Upper lobe of left lung (tissue), 6 donors: ENCODE measurements at regions not wholly inside any gene's neighbourhood (a gene's known extent, or its start where the extent isn't known, plus 50 kb on each side); places are given as distances from the start of the nearest gene placed in this dataset.
"Not testable (repeated sequence)": the region's sequence is repeated elsewhere in the genome, so short reads cannot be mapped to it uniquely, and the experiment has no call there.

ENCODE experiments used
- ATAC-seq, 2 donors: fragments of 200-7000 bp; cut with Tn5 transposase; one replicate each; pipeline ENCODE4 v1.9.1; 2022; ENCODE audit warnings: mild to moderate bottlenecking in 2 of 2, moderate library complexity in 2 of 2; ENCODE audit not compliant: low FRiP score in 2 of 2
- DNase-seq, 2 donors: peaks; one replicate each; pipeline ENCODE4 v3.0.0-alpha.2; 2019 to 2020
- H3K27ac ChIP-seq, 4 donors: fragments of 200-600 bp; sonication (generic); one replicate each; pipeline ENCODE4 v1.5.1; 2016 to 2019
- H3K27me3 ChIP-seq, 4 donors: fragments of 200-600 bp; sonication (generic); one replicate each; pipeline ENCODE4 v1.5.1; 2017 to 2019
- H3K36me3 ChIP-seq, 4 donors: fragments of 200-600 bp; sonication (generic); one replicate each; pipeline ENCODE4 v1.5.1; 2016 to 2019
- H3K4me1 ChIP-seq, 4 donors: fragments of 200-600 bp; sonication (generic); one replicate each; pipeline ENCODE4 v1.5.1; 2018 to 2019
- H3K4me3 ChIP-seq, 4 donors: fragments of 200-600 bp; sonication (generic); one replicate each; pipeline ENCODE4 v1.5.1; 2017 to 2019; ENCODE audit warnings: mild to moderate bottlenecking in 2 of 4, moderate library complexity in 1 of 4
- H3K9me3 ChIP-seq, 4 donors: fragments of 200-600 bp; sonication (generic); one replicate each; pipeline ENCODE4 v1.5.1; 2018 to 2019
- CTCF ChIP-seq, 6 experiments: fragments of 450-650 bp in 4 of 6; fragments of 200-600 bp in 2 of 6; sonication (generic) in 2 of 6; IDR thresholded peaks; one replicate each; pipeline ENCODE4 v1.5.1; 2016 to 2019; ENCODE audit warnings: antibody characterized with exemption in 6 of 6
- EP300 ChIP-seq, 4 donors: sonication (generic); formaldehyde crosslinking; IDR thresholded peaks; one replicate each; pipeline ENCODE4 v1.5.1; 2017; ENCODE audit warnings: antibody characterized with exemption in 4 of 4, control low read depth in 2 of 4
- POLR2A ChIP-seq, 4 donors: fragments of 450-650 bp; IDR thresholded peaks; one replicate each; pipeline ENCODE4 v1.5.1; 2016 to 2017; ENCODE audit warnings: antibody characterized with exemption in 4 of 4, mild to moderate bottlenecking in 2 of 4
- POLR2AphosphoS5 ChIP-seq, 2 donors: sonication (generic); formaldehyde crosslinking; IDR thresholded peaks; one replicate each; pipeline ENCODE4 v1.5.1; 2017; ENCODE audit warnings: antibody characterized with exemption in 2 of 2
- WGBS, 2 donors: methylation state at CpG; one replicate each; pipeline ENCODE4 v1.1.5; 2017 to 2018; 5-methylcytosine and 5-hydroxymethylcytosine counted together
- donor health status: DM: no; HTN: no; CAD: no; lungs with moderate emphysema.
- donor health status: DM: no; HTN: yes; CAD: no; lungs with severe emphysema.

- no peaks in the 10 kb centered on the region for H3K27me3 ChIP-seq
- DNase-seq = no peak
- H3K4me3 ChIP-seq = no peak overlapping the region
- H3K36me3 ChIP-seq = no peaks in the 10 kb centered on the region
- ATAC-seq = no peak
- H3K27ac ChIP-seq = no peak overlapping the region
- no peak for TF ChIP-seq CTCF (IDR thresholded peaks at IDR 0.05)
- TF ChIP-seq POLR2AphosphoS5 (IDR thresholded peaks at IDR 0.05) = no peak
- TF ChIP-seq POLR2A (IDR thresholded peaks at IDR 0.05) = no peak
- TF ChIP-seq EP300 (IDR thresholded peaks at IDR 0.05) = no peak
- 94 to 95% methylated on average over 3 of the region's 3 CpGs for WGBS, 2 donors
- no peaks in the 10 kb centered on the region for H3K4me1 ChIP-seq
- no peaks in the 10 kb centered on the region for H3K9me3 ChIP-seq
Observed at GRCh38 chr2:61605245-61605644, 67.1 kb upstream of the XPO1 start.

- DNase-seq = no peak
- ATAC-seq = no peak
- TF ChIP-seq POLR2A (IDR thresholded peaks at IDR 0.05) (no peak), EP300 (IDR thresholded peaks at IDR 0.05) (no peak)
- no peaks in the 10 kb centered on the region for H3K36me3 ChIP-seq
- no peaks in the 10 kb centered on the region for H3K27me3 ChIP-seq
- H3K4me3 ChIP-seq = no peak overlapping the region
- no peaks in the 10 kb centered on the region for H3K9me3 ChIP-seq
- H3K27ac ChIP-seq = no peak overlapping the region
- no peaks in the 10 kb centered on the region for H3K4me1 ChIP-seq
- 95 to 96% methylated on average over 2 of the region's 2 CpGs for WGBS, 2 donors
Observed at GRCh38 chr2:61604433-61604832, 66.3 kb upstream of the XPO1 start.

GRCh38 chr2:61598515-61599156 is 60.5 kb upstream of the XPO1 start:
- ATAC-seq, H3K9me3 ChIP-seq, H3K36me3 ChIP-seq, H3K4me3 ChIP-seq, H3K27me3 ChIP-seq, DNase-seq, H3K27ac ChIP-seq, H3K4me1 ChIP-seq: not testable (repeated sequence)
- WGBS, 2 donors = 87 to 93% methylated on average over 7 of the region's 7 CpGs

- WGBS, 2 donors = 87 to 91% methylated on average over 9 of the region's 9 CpGs
Observed at GRCh38 chr2:61597300-61598289, 59.4 kb upstream of the XPO1 start.

GRCh38 chr2:61594201-61594600 is 56.0 kb upstream of the XPO1 start:
- H3K36me3 ChIP-seq, H3K4me3 ChIP-seq, H3K9me3 ChIP-seq, DNase-seq, H3K4me1 ChIP-seq, ATAC-seq, H3K27ac ChIP-seq, H3K27me3 ChIP-seq: not testable (repeated sequence)
- WGBS, 2 donors = 81 to 82% methylated on average over 7 of the region's 7 CpGs

More at GRCh38 chr2:61597300-61598289, 59.4 kb upstream of the XPO1 start:
- no peak overlapping the region for H3K4me3 ChIP-seq
- H3K27me3 ChIP-seq = no peaks in the 10 kb centered on the region
- ATAC-seq (no peak), DNase-seq (no peak)
- no peak overlapping the region for H3K27ac ChIP-seq
- H3K9me3 ChIP-seq = no peaks in the 10 kb centered on the region
- TF ChIP-seq EP300 (IDR thresholded peaks at IDR 0.05) (no peak), POLR2AphosphoS5 (IDR thresholded peaks at IDR 0.05) (no peak), POLR2A (IDR thresholded peaks at IDR 0.05) (no peak), CTCF (IDR thresholded peaks at IDR 0.05) (no peak)
- no peaks in the 10 kb centered on the region for H3K36me3 ChIP-seq
- H3K4me1 ChIP-seq = no peaks in the 10 kb centered on the region

- H3K27me3 ChIP-seq, ATAC-seq, H3K27ac ChIP-seq, H3K36me3 ChIP-seq, H3K4me1 ChIP-seq, H3K9me3 ChIP-seq, H3K4me3 ChIP-seq, DNase-seq: not testable (repeated sequence)
- 71% methylated on average over 3 of the region's 3 CpGs for WGBS, 2 donors
Observed at GRCh38 chr2:61593648-61594047, 55.5 kb upstream of the XPO1 start.
